ENCODE measurements at regions not wholly inside any gene's neighbourhood (a gene's known extent, or its start where the extent isn't known, plus 50 kb on each side); places are given as distances from the start of the nearest gene placed in this dataset.

DNA sequence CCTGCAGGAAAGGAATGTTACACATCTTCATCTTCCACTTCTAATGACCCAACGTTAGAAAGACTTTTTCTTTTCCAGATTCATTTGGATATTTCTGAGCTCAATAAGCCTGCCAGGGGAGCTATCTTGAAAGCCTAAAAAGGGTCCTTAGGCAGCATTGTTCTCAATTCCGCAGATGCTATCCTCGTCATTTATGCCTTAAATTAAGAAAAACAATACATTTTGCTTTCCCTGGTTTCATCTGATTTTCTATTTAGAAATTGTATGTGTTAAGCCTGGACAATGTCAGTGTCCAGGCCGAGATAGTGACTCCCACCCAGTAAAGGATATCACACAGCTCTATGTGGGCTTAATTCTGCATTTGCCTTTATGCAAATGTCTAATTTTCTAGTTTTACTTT, 721.3 kb downstream of the DIAPH3 start:
- no peak for DNase-seq (ENCODE audit: low spot score)
- TF ChIP-seq, protein P1, sequence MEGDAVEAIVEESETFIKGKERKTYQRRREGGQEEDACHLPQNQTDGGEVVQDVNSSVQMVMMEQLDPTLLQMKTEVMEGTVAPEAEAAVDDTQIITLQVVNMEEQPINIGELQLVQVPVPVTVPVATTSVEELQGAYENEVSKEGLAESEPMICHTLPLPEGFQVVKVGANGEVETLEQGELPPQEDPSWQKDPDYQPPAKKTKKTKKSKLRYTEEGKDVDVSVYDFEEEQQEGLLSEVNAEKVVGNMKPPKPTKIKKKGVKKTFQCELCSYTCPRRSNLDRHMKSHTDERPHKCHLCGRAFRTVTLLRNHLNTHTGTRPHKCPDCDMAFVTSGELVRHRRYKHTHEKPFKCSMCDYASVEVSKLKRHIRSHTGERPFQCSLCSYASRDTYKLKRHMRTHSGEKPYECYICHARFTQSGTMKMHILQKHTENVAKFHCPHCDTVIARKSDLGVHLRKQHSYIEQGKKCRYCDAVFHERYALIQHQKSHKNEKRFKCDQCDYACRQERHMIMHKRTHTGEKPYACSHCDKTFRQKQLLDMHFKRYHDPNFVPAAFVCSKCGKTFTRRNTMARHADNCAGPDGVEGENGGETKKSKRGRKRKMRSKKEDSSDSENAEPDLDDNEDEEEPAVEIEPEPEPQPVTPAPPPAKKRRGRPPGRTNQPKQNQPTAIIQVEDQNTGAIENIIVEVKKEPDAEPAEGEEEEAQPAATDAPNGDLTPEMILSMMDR (IDR thresholded peaks at IDR 0.05): no peak
- no peak overlapping the region for H3K4me3 ChIP-seq
- no peak overlapping the region for H3K27ac ChIP-seq

DNA sequence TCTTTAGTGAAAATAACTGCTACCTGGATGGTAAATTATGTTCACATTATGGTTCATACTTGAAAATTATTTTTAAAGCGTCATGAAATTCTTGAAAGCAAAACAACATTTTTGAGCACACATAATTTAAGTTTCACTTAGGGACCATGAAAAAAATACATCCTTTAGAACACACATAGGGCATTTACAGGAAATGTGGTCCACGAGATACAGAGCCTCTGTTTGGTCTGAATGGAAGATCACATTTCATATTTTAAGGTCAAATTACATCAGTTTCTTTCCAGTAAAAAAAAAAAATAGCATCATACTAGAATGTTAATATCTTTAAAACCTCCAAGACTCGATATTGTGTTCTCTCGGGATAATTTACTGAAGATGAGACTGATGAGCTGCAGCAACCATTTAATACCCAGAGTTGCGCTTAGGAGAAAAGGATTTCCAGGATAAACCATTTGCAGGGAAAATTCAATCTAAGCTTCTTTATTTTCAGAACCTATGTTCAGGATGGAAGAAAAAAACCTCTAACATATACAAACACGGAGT, 720.7 kb downstream of the DIAPH3 start:
- TF ChIP-seq, protein P1 (IDR thresholded peaks at IDR 0.05): no peak
- DNase-seq (ENCODE audit: low spot score): no peak
- Histone ChIP-seq H3K4me3 (no peak overlapping the region), H3K27ac (no peak overlapping the region)

DNA sequence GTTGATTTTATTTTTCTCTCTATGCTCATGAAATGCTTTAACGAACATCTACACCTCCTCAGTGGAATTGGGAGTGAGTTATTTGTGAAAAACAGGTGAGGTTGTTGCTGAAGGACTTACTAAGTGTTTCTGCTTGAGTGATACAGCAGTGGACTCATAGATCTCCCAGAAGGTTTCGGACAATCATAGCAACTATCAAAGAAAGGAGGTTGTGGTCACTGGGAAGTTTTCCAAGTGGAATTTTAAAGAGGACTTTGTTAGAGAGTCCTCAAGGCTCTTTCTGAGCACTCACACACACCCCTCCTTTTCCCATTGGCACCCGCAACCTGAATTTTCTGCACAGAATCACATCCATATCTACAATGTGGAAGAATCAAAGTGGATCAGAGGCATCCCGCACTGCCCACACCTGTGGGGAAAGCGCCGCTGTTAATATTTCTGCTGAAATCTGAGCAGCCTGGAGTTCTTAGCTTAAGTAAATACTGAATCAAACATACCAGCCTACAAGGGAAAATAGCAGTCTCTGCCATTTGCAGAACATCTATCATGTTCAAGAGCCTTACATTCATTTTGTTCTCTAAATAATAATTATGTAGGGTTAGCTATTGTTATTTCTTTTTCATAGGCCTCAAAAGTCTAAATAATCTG, 719.4 kb downstream of the DIAPH3 start:
- DNase-seq (ENCODE audit: low spot score): no peak
- no peak overlapping the region for H3K27ac ChIP-seq

DNA sequence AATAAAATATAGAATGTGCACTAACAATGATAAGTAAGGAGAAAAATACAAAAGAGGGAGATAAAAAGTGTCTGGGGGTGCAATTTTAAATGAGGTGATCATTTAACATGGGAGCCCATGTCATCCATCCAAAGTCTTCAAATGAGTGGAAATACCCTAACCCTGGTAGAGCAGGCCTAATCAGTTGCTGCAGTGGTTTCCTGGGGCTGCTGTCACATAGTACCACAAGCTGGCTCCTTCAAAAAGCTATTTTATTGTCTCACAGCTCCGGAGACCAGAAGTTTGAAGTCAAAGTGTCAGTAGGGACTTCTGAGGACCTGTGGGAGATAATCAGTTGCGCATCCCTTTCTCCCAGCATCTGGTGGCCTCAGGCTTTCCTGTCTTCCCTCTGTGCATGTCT, 717.9 kb downstream of the DIAPH3 start:
- TF ChIP-seq, protein P1 (IDR thresholded peaks at IDR 0.05): no peak
- H3K27ac ChIP-seq: no peak overlapping the region
- no peak for DNase-seq (ENCODE audit: low spot score)
- no peak overlapping the region for H3K4me3 ChIP-seq

More for the DNA sequence above, 719.4 kb downstream of the DIAPH3 start:
- no peak overlapping the region for H3K4me3 ChIP-seq
- TF ChIP-seq, protein P1 (IDR thresholded peaks at IDR 0.05): no peak

DNA sequence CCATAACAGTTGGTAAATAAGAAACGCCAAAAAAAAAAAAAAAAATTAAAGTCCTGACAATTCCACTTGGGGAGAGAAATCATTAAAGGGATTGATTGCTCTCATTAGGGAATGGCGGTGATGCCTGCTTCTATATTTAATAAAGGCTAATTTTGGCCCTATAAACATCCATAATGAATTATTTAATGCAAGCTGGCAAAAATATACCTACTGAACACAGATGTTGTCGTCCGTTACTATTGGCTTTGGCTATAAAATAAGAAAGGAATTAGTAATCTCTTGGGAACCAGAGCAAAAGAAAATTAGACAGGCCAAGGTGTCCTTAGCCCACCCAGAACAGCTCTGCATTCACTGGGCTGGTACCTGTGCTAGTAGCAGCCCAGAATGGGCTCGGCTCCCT, 717.3 kb downstream of the DIAPH3 start:
- H3K27ac ChIP-seq: no peak overlapping the region
- no peak overlapping the region for H3K4me3 ChIP-seq
- TF ChIP-seq, protein P1 (IDR thresholded peaks at IDR 0.05): no peak
- no peak for DNase-seq (ENCODE audit: low spot score)

DNA sequence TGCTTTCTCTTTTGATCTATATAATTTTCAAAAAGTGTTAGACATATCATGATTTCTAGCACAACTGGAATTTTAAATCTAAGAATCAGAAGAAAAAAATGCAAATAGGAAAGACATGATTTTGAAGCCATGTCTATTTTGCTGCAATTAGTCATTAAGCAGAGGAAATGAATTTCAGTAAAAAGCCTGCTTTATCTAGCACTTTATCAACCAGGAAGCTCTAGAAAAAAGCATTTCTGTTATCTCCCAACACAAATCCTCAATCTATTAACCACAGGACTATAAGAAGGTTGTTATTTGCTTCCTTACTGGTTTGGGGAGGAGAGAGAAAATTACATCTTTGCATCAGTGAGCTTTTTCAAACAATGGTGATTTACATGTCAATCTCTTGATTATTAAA, 716.7 kb downstream of the DIAPH3 start:
- DNase-seq (ENCODE audit: low spot score): no peak
- TF ChIP-seq, protein P1 (IDR thresholded peaks at IDR 0.05): no peak
- H3K4me3 ChIP-seq: no peak overlapping the region
- no peak overlapping the region for H3K27ac ChIP-seq
